Esophagus muscularis mucosa (tissue), 4 donors: ENCODE measurements at regions not wholly inside any gene's neighbourhood (a gene's known extent, or its start where the extent isn't known, plus 50 kb on each side); places are given as distances from the start of the nearest gene placed in this dataset.

ENCODE experiments used
- DNase-seq: peaks from one replicate; pipeline ENCODE4 v3.0.0-alpha.2; 2017; ENCODE audit errors: extremely low spot score
- H3K27ac ChIP-seq, 4 donors: fragments of 200-600 bp; sonication (generic); replicated peaks in 1 of 4; 1 replicate in 3 of 4; 2 replicates in 1 of 4; pipeline ENCODE4 v1.5.1; 2016 to 2019; ENCODE audit warnings: mild to moderate bottlenecking in 1 of 4
- H3K27me3 ChIP-seq, 4 donors: fragments of 200-600 bp; sonication (generic); one replicate each; pipeline versions ENCODE4 v1.5.1 to v1.6.0; 2016 to 2019
- H3K36me3 ChIP-seq, 4 donors: fragments of 200-600 bp; sonication (generic); one replicate each; pipeline ENCODE4 v1.5.1; 2016 to 2019
- H3K4me1 ChIP-seq, 4 donors: fragments of 200-600 bp; sonication (generic); one replicate each; pipeline ENCODE4 v1.5.1; 2016 to 2019
- H3K4me3 ChIP-seq, 4 donors: fragments of 200-600 bp; sonication (generic); 1 replicate in 2 of 4; 2 replicates in 2 of 4; pipeline ENCODE4 v1.5.1; 2016 to 2019; ENCODE audit warnings: mild to moderate bottlenecking in 4 of 4, moderate library complexity in 1 of 4
- H3K9me3 ChIP-seq, 4 donors: fragments of 200-600 bp; sonication (generic); 1 replicate in 3 of 4; 2 replicates in 1 of 4; pipeline ENCODE4 v1.5.1; 2016 to 2019
- EP300 ChIP-seq: sonication (generic); formaldehyde crosslinking; IDR thresholded peaks from one replicate; pipeline ENCODE4 v1.6.1; 2017; ENCODE audit warnings: antibody characterized with exemption
- POLR2A ChIP-seq: fragments of 450-650 bp; IDR thresholded peaks from one replicate; pipeline ENCODE4 v1.6.1; 2017; ENCODE audit warnings: antibody characterized with exemption, moderate library complexity, mild to moderate bottlenecking, low read depth
- POLR2AphosphoS5 ChIP-seq, 2 donors: sonication (generic); formaldehyde crosslinking; IDR thresholded peaks; one replicate each; pipeline ENCODE4 v1.6.1; 2017; ENCODE audit warnings: antibody characterized with exemption in 2 of 2
- WGBS: methylation state at CpG from one replicate; pipeline ENCODE4 v1.1.5; 2018; 5-methylcytosine and 5-hydroxymethylcytosine counted together
- intact Hi-C: fragments of 100-400 bp; cut with DNase I; formaldehyde crosslinking; loops from one replicate; pipeline ENCODE4 v1.15.1; 2023
- TF ChIP-seq, protein P1 (sequence below), 3 experiments: fragments of 200-600 bp in 2 of 3; fragments of 450-650 bp in 1 of 3; sonication (generic) in 2 of 3; IDR thresholded peaks; one replicate each; pipeline ENCODE4 v1.5.1; 2017 to 2019; ENCODE audit warnings: antibody characterized with exemption in 3 of 3, mild to moderate bottlenecking in 2 of 3, moderate library complexity in 1 of 3

DNA sequence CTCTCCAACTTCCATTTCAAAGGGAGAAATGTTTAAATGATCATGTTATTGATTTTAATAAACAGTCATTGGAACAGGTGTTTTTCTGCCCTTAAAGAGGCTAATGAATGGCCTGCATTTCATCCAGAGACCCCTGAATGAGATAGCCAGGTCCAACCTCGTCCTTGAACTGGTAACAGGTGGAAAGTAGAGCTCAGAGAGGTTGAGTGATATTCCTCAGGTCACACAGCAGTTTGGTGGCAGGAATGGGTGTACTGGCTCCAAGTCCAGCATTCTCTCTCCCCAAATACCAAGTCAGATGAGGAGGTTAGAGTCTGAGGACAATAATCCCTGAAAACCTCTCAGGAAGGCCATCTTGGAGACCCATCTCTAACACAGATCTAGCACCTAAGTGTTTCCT is 81.7 kb upstream of the ANO1 start:
- no peak for DNase-seq
- WGBS, result 53% methylated on average over 1 of the region's 1 CpG
- Histone ChIP-seq H3K4me3 (no peak overlapping the region), H3K4me1 (no peaks in the 10 kb centered on the region), H3K36me3 (no peaks in the 10 kb centered on the region), H3K27me3 (peaks cover 0 to 63% (median 0%) of the 10 kb centered on the region in 4 donors), H3K27ac (no peak overlapping the region), H3K9me3 (peaks cover 0 to 12% (median 5%) of the 10 kb centered on the region in 4 donors)
- intact Hi-C loops, result no loop called here
- TF ChIP-seq POLR2AphosphoS5 (IDR thresholded peaks at IDR 0.05) (no peak), POLR2A (no peak), EP300 (no peak)
- TF ChIP-seq, protein P1, sequence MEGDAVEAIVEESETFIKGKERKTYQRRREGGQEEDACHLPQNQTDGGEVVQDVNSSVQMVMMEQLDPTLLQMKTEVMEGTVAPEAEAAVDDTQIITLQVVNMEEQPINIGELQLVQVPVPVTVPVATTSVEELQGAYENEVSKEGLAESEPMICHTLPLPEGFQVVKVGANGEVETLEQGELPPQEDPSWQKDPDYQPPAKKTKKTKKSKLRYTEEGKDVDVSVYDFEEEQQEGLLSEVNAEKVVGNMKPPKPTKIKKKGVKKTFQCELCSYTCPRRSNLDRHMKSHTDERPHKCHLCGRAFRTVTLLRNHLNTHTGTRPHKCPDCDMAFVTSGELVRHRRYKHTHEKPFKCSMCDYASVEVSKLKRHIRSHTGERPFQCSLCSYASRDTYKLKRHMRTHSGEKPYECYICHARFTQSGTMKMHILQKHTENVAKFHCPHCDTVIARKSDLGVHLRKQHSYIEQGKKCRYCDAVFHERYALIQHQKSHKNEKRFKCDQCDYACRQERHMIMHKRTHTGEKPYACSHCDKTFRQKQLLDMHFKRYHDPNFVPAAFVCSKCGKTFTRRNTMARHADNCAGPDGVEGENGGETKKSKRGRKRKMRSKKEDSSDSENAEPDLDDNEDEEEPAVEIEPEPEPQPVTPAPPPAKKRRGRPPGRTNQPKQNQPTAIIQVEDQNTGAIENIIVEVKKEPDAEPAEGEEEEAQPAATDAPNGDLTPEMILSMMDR (IDR thresholded peaks at IDR 0.05), result no peak

DNA sequence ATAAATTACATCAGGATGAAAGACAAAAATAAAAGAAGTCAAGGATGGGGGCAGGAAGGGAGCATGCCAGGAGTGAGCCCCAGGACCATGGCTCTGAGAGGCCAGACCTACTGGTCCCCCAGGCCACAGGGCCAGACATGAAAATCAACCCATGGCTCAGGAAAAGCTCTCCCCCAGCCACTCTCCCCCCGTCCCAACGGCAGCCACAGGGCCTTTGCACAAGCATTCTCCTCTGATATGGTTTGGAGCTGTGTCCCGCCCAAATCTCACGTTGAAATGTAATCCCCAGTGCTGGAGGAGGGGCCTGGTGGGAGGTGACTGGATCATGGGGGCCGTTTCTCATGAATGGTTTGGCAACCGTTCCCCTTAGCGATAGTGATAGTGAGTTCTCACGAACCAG is 80.8 kb upstream of the ANO1 start:
- WGBS, result 59% methylated on average over 8 of the region's 8 CpGs
- DNase-seq, result no peak
- Histone ChIP-seq H3K27me3 (peaks cover 0 to 63% (median 0%) of the 10 kb centered on the region in 4 donors), H3K36me3 (no peaks in the 10 kb centered on the region), H3K27ac (no peak overlapping the region), H3K9me3 (peaks cover 0 to 12% (median 5%) of the 10 kb centered on the region in 4 donors), H3K4me1 (no peaks in the 10 kb centered on the region), H3K4me3 (no peak overlapping the region)
- no peak for TF ChIP-seq EP300
- intact Hi-C loops, result no loop called here

DNA sequence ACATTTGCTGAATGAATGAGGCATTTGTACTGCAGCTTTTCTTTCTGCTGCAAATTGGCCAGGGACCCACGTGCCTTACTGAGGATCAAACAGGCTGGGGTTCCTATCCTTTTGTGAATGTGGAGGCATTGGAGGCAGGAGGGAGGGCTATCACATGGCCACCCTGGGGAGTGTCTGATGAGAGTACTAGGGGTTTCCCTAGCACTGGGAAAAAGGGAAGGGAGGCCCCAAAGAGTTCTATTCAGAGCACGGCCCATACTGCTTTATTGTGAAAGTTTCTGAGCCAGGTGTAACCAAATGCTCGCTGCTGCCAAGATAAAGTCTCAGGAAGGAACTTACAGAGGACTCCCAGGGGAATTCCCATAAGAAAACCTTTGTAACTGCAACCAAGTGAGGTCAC is 78.4 kb upstream of the ANO1 start:
- 50% methylated on average over 3 of the region's 3 CpGs for WGBS
- H3K27me3 ChIP-seq, result peaks cover 0 to 46% (median 0%) of the 10 kb centered on the region in 4 donors
- H3K4me1 ChIP-seq, result no peaks in the 10 kb centered on the region
- H3K4me3 ChIP-seq, result no peak overlapping the region
- no peak overlapping the region for H3K27ac ChIP-seq
- TF ChIP-seq POLR2A (no peak), POLR2AphosphoS5 (IDR thresholded peaks at IDR 0.05) (no peak), EP300 (no peak)
- no peaks in the 10 kb centered on the region for H3K36me3 ChIP-seq
- intact Hi-C loops, result no loop called here
- H3K9me3 ChIP-seq, result peaks cover 0 to 10% (median 1%) of the 10 kb centered on the region in 4 donors
- DNase-seq, result no peak

DNA sequence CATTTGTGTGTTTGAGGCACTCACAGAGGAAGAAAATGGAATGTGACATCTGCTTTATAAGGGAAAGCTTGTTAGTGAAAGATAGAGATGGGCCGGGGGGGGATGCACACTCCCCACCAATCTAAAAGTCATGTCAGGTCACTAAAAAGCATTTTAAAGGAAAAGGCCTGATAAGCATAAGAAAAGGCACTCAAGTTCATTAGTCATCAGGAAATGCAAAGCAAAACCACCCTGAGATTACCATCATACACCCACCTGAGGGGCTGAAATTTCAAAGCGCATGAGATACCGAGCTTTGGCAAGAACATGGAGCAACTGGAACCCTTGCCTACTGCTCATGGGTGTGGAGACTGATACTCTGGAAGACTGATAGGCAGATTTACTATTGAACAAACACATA is 77.9 kb upstream of the ANO1 start:
- Histone ChIP-seq H3K27me3 (peaks cover 0 to 46% (median 0%) of the 10 kb centered on the region in 4 donors), H3K9me3 (peaks cover 0 to 5% (median 0%) of the 10 kb centered on the region in 4 donors), H3K36me3 (no peaks in the 10 kb centered on the region), H3K4me3 (no peak overlapping the region), H3K4me1 (peaks cover 0 to 2% (median under 1%) of the 10 kb centered on the region in 4 donors), H3K27ac (no peak overlapping the region)
- DNase-seq, result no peak
- 84% methylated on average over 3 of the region's 3 CpGs for WGBS
- TF ChIP-seq POLR2AphosphoS5 (IDR thresholded peaks at IDR 0.05) (no peak), POLR2A (no peak), EP300 (no peak)
- TF ChIP-seq, protein P1 (IDR thresholded peaks at IDR 0.05), result no peak
- intact Hi-C loops, result no loop called here

DNA sequence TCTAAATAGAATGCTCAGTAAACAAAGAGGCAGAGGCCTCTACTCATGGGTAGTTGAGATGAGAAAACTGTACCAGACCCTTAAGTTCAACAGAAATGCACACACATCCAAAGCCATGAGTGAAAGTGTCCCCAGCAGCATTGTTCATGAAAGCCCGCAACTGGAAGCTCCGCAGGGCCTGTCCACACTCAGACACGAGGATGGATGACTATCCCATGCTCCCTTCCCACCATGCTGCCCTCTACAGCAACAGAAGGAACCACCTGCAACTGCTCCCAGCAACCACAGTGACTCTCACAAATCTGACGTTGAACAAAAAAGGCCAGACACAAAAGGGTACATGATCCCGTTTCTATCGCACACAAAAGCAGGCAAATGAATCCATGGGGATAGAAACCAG is 76.9 kb upstream of the ANO1 start:
- H3K4me3 ChIP-seq, result no peak overlapping the region
- H3K27me3 ChIP-seq, result peaks cover 0 to 45% (median 0%) of the 10 kb centered on the region in 4 donors
- WGBS, result 81% methylated on average over 4 of the region's 6 CpGs
- no peaks in the 10 kb centered on the region for H3K36me3 ChIP-seq
- H3K9me3 ChIP-seq, result no peaks in the 10 kb centered on the region
- H3K27ac ChIP-seq, result no peak overlapping the region
- peaks cover 0 to 9% (median 8%) of the 10 kb centered on the region in 4 donors for H3K4me1 ChIP-seq
- DNase-seq, result no peak
- intact Hi-C loops, result no loop called here
- TF ChIP-seq EP300 (no peak), POLR2AphosphoS5 (IDR thresholded peaks at IDR 0.05) (no peak), POLR2A (no peak)
- TF ChIP-seq, protein P1 (IDR thresholded peaks at IDR 0.05), result no peak

DNA sequence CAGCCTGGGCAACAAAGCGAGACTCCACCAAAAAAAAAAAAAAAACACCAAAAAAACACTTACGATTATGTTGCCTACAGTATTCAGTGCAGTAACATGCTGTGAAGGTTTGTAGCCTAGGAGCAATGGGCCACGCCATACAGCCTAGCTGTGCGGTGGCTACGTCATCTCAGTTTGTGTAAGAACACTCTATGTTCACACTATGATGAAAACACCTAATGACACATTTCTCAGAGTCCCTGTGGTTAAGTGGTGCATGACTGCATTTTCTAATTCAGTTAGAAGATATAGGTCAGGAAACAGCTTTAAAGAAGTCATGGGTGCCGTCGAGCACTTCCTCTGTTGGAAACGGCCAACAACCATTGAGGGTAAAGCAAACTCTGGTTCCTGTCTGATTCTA is 75.7 kb upstream of the ANO1 start:
- Histone ChIP-seq H3K36me3 (no peaks in the 10 kb centered on the region), H3K4me1 (peaks cover 0 to 9% (median 8%) of the 10 kb centered on the region in 4 donors), H3K27me3 (peaks cover 0 to 36% (median 0%) of the 10 kb centered on the region in 4 donors), H3K27ac (no peak overlapping the region), H3K4me3 (no peak overlapping the region), H3K9me3 (no peaks in the 10 kb centered on the region)
- 74% methylated on average over 8 of the region's 8 CpGs for WGBS
- no peak for TF ChIP-seq POLR2AphosphoS5 (IDR thresholded peaks at IDR 0.05)
- no peak for TF ChIP-seq EP300
- no peak for DNase-seq
- intact Hi-C loops, result no loop called here
